ENCODE measurements at regions not wholly inside any gene's neighbourhood (a gene's known extent, or its start where the extent isn't known, plus 50 kb on each side); places are given as distances from the start of the nearest gene placed in this dataset.

DNA sequence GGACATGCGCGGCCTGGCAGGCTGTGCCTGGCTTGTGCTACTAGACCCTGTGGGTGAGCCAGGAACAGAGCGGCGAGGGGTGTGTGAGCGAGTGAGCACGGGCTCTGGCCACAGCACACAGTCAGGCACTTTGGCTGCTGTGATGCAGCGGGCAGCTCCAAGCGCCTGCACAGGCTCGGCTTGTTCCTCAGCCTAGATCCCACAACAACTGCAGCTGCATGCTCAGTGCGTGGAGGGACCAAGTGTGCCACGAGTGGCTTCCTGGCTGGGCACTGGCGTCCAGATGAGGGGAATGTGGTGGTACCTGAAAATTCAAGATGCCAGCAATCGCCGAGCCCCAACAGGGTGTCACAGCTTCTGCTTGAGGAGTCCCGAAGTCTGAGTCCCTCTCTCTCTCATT, 1056.6 kb downstream of the RAPGEF2 start:
- Histone ChIP-seq H4K8ac (ENCODE audit: extremely low read depth, insufficient read depth, low read length) (no peak overlapping the region; the same call in 1 of the 2 replicates), H4K5ac (ENCODE audit: insufficient read length, low read depth, low read length) (no peak overlapping the region), H4K91ac (replicated peaks; ENCODE audit: insufficient read length, low read length) (no peak overlapping the region), H2BK20ac (ENCODE audit: low read length) (no peak overlapping the region), H3K23me2 (ENCODE audit: low read depth, low read length) (no peaks in the 10 kb centered on the region), H3K79me2 (ENCODE audit: control insufficient read depth in 1 of 2, insufficient read depth in 2 of 2, low read length in 2 of 2) (no peaks in the 10 kb centered on the region), H2BK5ac (ENCODE audit: low read depth, low read length) (no peak overlapping the region), H3K14ac (ENCODE audit: insufficient read length) (no peak overlapping the region), H3K36me3 (ENCODE audit: control insufficient read depth in 2 of 4, insufficient read depth in 4 of 4, low read length in 3 of 4) (no peaks in the 10 kb centered on the region), H3K4me1 (replicated peaks in 1 of 4; ENCODE audit: control insufficient read depth in 3 of 4, insufficient read depth in 4 of 4, low read length in 3 of 4) (no peaks in the 10 kb centered on the region), H3K4me3 (ENCODE audit: extremely low read depth in 1 of 4, insufficient read depth in 2 of 4, low read depth in 3 of 4, low read length in 4 of 4) (no peak overlapping the region), H3K4me2 (ENCODE audit: insufficient read depth in 1 of 2, low read depth in 2 of 2, low read length in 2 of 2) (no peak overlapping the region), H2BK120ac (replicated peaks; ENCODE audit: low read depth, low read length) (no peak overlapping the region), H3K79me1 (ENCODE audit: low read depth, low read length) (no peaks in the 10 kb centered on the region), H3K27ac (ENCODE audit: low read depth, low read length) (no peak overlapping the region), H2AK5ac (ENCODE audit: low read depth, low read length) (no peak overlapping the region), H3K4ac (replicated peaks; ENCODE audit: insufficient read length, low read depth, low read length) (no peak overlapping the region), H3K9me3 (ENCODE audit: insufficient read depth in 2 of 2, low read depth in 1 of 2, low read length in 1 of 2) (peaks cover 3 to 9% of the 10 kb centered on the region in 2 experiments; a peak in 3 of 4 replicates), H3K23ac (ENCODE audit: insufficient read length) (no peak overlapping the region), H3K18ac (ENCODE audit: extremely low read depth, low read length) (no peak overlapping the region), H3K56ac (replicated peaks; ENCODE audit: insufficient read length, low read depth, low read length) (no peak overlapping the region), H2AFZ (ENCODE audit: low read length) (no peak overlapping the region), H3K27me3 (replicated peaks in 1 of 4; ENCODE audit: control insufficient read depth in 3 of 4, extremely low read depth in 1 of 4, insufficient read depth in 3 of 4, low read length in 3 of 4) (no peaks in the 10 kb centered on the region), H4K20me1 (replicated peaks in 1 of 2; ENCODE audit: control insufficient read depth in 1 of 2, insufficient read depth in 2 of 2, low read length in 2 of 2) (no peaks in the 10 kb centered on the region), H3K9ac (replicated peaks in 1 of 4; ENCODE audit: extremely low read depth in 1 of 4, low read depth in 3 of 4, low read length in 3 of 4) (no peak overlapping the region), H2BK15ac (ENCODE audit: low read length) (no peak overlapping the region), H2BK12ac (ENCODE audit: low read depth, low read length) (no peak overlapping the region)
- FAIRE-seq (no peak), DNase-seq (ENCODE audit: low read depth in 1 of 2, low spot score in 2 of 2) (no peak)
- ChIA-PET POLR2A (ENCODE audit: partially characterized antibody) (no interaction called here), CTCF (ENCODE audit: partially characterized antibody) (no interaction called here)
- 94% methylated on average over 15 of the region's 15 CpGs; no CpG with 5 or more reads in 1 of the 2 experiments for WGBS, 2 experiments (ENCODE audit: extremely low coverage in 1 of 2, insufficient coverage in 1 of 2, insufficient read length in 1 of 2, insufficient replicate concordance in 2 of 2, low coverage in 1 of 2, low lambda C conversion rate in 2 of 2, missing lambda C conversion rate in 1 of 2)
- TF ChIP-seq ZNF274 (IDR thresholded peaks at IDR 0.05; ENCODE audit: borderline replicate concordance, extremely low read depth, low read length) (no peak), NRF1 (IDR thresholded peaks at IDR 0.05; ENCODE audit: low read depth, low read length) (no peak), TEAD4 (IDR thresholded peaks at IDR 0.05; ENCODE audit: low read depth, low read length) (no peak), JUN (IDR thresholded peaks at IDR 0.05; ENCODE audit: low read depth, low read length) (no peak), CBX5 (IDR thresholded peaks at IDR 0.05; ENCODE audit: low read depth, low read length) (no peak), RBBP5 (IDR thresholded peaks at IDR 0.05; ENCODE audit: borderline replicate concordance, low read depth, low read length) (no peak), SIRT6 (IDR thresholded peaks at IDR 0.05; ENCODE audit: low read length) (no peak), EZH2 (IDR thresholded peaks at IDR 0.05; ENCODE audit: low read depth, low read length, severe bottlenecking) (no peak), KDM4A (IDR thresholded peaks at IDR 0.05; ENCODE audit: low read depth, low read length, severe bottlenecking) (no peak)
- TF ChIP-seq, protein P1, sequence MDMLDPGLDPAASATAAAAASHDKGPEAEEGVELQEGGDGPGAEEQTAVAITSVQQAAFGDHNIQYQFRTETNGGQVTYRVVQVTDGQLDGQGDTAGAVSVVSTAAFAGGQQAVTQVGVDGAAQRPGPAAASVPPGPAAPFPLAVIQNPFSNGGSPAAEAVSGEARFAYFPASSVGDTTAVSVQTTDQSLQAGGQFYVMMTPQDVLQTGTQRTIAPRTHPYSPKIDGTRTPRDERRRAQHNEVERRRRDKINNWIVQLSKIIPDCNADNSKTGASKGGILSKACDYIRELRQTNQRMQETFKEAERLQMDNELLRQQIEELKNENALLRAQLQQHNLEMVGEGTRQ (IDR thresholded peaks at IDR 0.05; ENCODE audit: low read length), result no peak
- TF ChIP-seq, protein P2, sequence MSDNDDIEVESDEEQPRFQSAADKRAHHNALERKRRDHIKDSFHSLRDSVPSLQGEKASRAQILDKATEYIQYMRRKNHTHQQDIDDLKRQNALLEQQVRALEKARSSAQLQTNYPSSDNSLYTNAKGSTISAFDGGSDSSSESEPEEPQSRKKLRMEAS (IDR thresholded peaks at IDR 0.05), result no peak

All from H1 (cell line).